Hepatocyte (in vitro differentiated cells): ENCODE measurements at regions not wholly inside any gene's neighbourhood (a gene's known extent, or its start where the extent isn't known, plus 50 kb on each side); places are given as distances from the start of the nearest gene placed in this dataset.

Experiments used
- DNase-seq: peaks from one replicate; pipeline ENCODE4 v3.0.0-alpha.2; 2016; ENCODE audit warnings: low spot score
- H2AFZ ChIP-seq: fragments of 200-600 bp; sonication (generic); 2 replicates; pipeline ENCODE4 v1.6.0; 2016; ENCODE audit warnings: antibody characterized with exemption, mild to moderate bottlenecking
- H3K27ac ChIP-seq: fragments of 200-600 bp; sonication (generic); 2 replicates; pipeline ENCODE4 v1.5.1; 2016; ENCODE audit warnings: mild to moderate bottlenecking
- H3K27me3 ChIP-seq: fragments of 200-600 bp; sonication (generic); 2 replicates; pipeline ENCODE4 v1.6.1; 2016
- H3K36me3 ChIP-seq: fragments of 200-600 bp; sonication (generic); replicated peaks from 2 replicates; pipeline ENCODE4 v1.5.1; 2016; ENCODE audit warnings: low read depth; ENCODE audit not compliant: insufficient read depth
- H3K4me1 ChIP-seq: fragments of 200-600 bp; sonication (generic); 2 replicates; pipeline ENCODE4 v1.5.1; 2016; ENCODE audit warnings: mild to moderate bottlenecking, moderate library complexity; ENCODE audit not compliant: insufficient read depth
- H3K4me2 ChIP-seq: fragments of 200-600 bp; sonication (generic); 2 replicates; pipeline ENCODE4 v1.6.0; 2016
- H3K4me3 ChIP-seq: fragments of 200-600 bp; sonication (generic); 2 replicates; pipeline ENCODE4 v1.5.1; 2016; ENCODE audit warnings: mild to moderate bottlenecking
- H3K79me2 ChIP-seq: fragments of 200-600 bp; sonication (generic); 2 replicates; pipeline ENCODE4 v1.6.0; 2017; ENCODE audit warnings: mild to moderate bottlenecking
- H3K9me2 ChIP-seq: fragments of 200-600 bp; sonication (generic); replicated peaks from 2 replicates; pipeline ENCODE4 v1.6.0; 2017; ENCODE audit warnings: mild to moderate bottlenecking; ENCODE audit not compliant: insufficient read depth
- H3K9me3 ChIP-seq: fragments of 200-600 bp; sonication (generic); 2 replicates; pipeline ENCODE4 v1.5.1; 2016; ENCODE audit warnings: low read depth, mild to moderate bottlenecking
- H4K20me1 ChIP-seq: fragments of 200-600 bp; sonication (generic); 2 replicates; pipeline ENCODE4 v1.6.0; 2016; ENCODE audit warnings: mild to moderate bottlenecking; ENCODE audit not compliant: insufficient read depth, poor library complexity, severe bottlenecking
- EZH2 ChIP-seq: fragments of 200-600 bp; sonication (generic); IDR thresholded peaks from 2 replicates; pipeline ENCODE4 v1.6.1; 2016; ENCODE audit warnings: antibody characterized with exemption, mild to moderate bottlenecking, borderline replicate concordance
- EZH2phosphoT487 ChIP-seq: fragments of 200-600 bp; sonication (generic); IDR thresholded peaks from one replicate; pipeline ENCODE4 v1.6.1; 2018; ENCODE audit warnings: antibody characterized with exemption, mild to moderate bottlenecking, low read depth, moderate library complexity; ENCODE audit not compliant: unreplicated experiment, severe bottlenecking
- WGBS: methylation state at CpG from one replicate; pipeline ENCODE4 v1.1.6; 2016; ENCODE audit warnings: low lambda C conversion rate; ENCODE audit errors: missing lambda C conversion rate; 5-methylcytosine and 5-hydroxymethylcytosine counted together
- TF ChIP-seq, protein P1 (sequence below): fragments of 200-600 bp; sonication (generic); IDR thresholded peaks from 2 replicates; pipeline ENCODE4 v1.5.1; 2016; ENCODE audit warnings: antibody characterized with exemption, mild to moderate bottlenecking; ENCODE audit not compliant: poor library complexity

DNA sequence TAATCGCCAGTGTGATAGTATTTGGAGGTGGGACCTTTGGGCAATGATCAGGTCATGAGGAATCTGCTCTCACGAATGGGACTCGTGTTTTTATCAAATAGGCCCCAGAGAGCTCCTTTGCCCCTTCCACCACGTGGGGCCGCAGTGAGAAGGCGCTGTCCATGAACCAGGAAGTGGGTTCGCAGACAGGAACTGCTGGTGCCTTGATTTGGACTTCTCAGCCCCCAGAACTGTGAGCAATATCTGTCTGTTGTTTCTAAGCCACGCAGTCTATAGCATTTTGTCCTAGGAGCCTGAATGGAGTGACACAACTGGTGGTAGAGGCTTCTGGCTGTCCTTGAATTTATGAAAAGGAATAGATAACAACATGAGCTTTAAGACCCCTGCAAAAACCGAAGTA lies 111.2 kb upstream of the HDAC4 start:
- no peaks in the 10 kb centered on the region for H3K36me3 ChIP-seq
- TF ChIP-seq EZH2 (no peak), EZH2phosphoT487 (no peak)
- TF ChIP-seq, protein P1, sequence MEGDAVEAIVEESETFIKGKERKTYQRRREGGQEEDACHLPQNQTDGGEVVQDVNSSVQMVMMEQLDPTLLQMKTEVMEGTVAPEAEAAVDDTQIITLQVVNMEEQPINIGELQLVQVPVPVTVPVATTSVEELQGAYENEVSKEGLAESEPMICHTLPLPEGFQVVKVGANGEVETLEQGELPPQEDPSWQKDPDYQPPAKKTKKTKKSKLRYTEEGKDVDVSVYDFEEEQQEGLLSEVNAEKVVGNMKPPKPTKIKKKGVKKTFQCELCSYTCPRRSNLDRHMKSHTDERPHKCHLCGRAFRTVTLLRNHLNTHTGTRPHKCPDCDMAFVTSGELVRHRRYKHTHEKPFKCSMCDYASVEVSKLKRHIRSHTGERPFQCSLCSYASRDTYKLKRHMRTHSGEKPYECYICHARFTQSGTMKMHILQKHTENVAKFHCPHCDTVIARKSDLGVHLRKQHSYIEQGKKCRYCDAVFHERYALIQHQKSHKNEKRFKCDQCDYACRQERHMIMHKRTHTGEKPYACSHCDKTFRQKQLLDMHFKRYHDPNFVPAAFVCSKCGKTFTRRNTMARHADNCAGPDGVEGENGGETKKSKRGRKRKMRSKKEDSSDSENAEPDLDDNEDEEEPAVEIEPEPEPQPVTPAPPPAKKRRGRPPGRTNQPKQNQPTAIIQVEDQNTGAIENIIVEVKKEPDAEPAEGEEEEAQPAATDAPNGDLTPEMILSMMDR: no peak
- no peak overlapping the region for H2AFZ ChIP-seq
- 87% methylated on average over 9 of the region's 9 CpGs for WGBS
- no peaks in the 10 kb centered on the region for H3K9me2 ChIP-seq
- H3K4me2 ChIP-seq: no peak overlapping the region
- DNase-seq: no peak
- H3K27me3 ChIP-seq: no peaks in the 10 kb centered on the region
- no peak overlapping the region for H3K27ac ChIP-seq
- H3K4me3 ChIP-seq: no peak overlapping the region
- peaks cover 4% of the 10 kb centered on the region for H3K4me1 ChIP-seq
- H3K79me2 ChIP-seq: no peaks in the 10 kb centered on the region
- no peaks in the 10 kb centered on the region for H4K20me1 ChIP-seq
- no peaks in the 10 kb centered on the region for H3K9me3 ChIP-seq

DNA sequence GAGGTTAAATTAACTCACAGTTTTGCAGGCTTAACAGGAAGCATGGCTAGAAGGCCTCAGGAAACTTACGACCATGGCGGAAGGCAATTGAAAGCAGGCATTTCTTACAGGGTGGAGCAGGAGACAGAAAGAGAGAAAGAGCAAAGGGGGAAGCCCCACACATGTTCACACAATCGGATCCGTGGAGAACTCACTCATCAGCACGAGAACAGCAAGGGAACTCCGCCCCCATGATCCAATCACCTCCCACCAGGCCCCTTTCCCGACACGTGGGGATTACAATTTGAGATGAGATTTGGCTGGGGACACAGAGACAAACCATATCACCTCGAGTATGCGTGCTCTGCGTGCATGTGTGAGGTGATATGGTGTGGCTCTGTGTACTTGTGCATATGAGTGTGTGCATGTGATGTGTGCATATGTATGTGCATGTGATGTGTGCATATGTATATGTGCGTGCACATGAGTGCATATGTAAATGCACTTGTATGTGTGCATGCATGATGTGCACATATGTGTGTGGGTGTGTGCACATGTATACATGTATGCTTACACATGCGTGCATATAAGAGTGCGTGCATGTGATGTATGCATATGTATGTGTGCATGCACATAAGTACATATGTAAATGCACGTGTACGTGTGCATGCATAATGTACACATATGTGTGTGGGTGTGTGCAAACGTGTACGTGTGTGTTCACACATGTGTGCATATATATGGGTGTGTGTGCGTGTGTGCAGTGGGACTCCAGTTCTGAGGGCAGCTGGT lies 108.7 kb upstream of the HDAC4 start:
- DNase-seq: no peak
- no peak overlapping the region for H3K27ac ChIP-seq
- WGBS: 83% methylated on average over 19 of the region's 19 CpGs

DNA sequence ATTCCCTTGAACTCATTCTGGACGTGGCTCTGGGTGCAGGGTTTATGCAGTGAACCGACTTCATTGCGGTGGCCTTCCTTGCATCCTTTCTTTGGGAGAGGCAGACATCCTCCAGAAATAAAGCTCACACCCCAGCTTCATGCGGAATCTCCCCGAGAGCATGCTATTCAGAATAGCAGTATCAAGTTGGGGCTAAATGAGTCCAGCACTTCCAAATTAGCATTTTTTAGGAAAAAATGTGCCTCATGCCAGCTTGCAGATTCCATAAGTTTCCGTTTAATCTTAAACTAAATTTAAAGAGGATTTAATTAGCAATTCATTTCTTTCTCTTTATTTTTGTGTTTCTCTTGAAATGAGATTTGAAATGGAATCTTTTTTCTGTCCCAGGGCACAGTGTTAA lies 107.4 kb upstream of the HDAC4 start:
- Histone ChIP-seq H2AFZ (no peak overlapping the region), H3K27ac (no peak overlapping the region), H3K79me2 (no peaks in the 10 kb centered on the region), H3K4me2 (no peak overlapping the region), H3K4me3 (no peak overlapping the region), H3K4me1 (peaks cover 4% of the 10 kb centered on the region), H3K27me3 (no peaks in the 10 kb centered on the region), H3K9me2 (no peaks in the 10 kb centered on the region), H3K9me3 (no peaks in the 10 kb centered on the region), H3K36me3 (no peaks in the 10 kb centered on the region), H4K20me1 (no peaks in the 10 kb centered on the region)
- DNase-seq: no peak
- WGBS: 93% methylated on average over 6 of the region's 6 CpGs
- TF ChIP-seq EZH2 (no peak), EZH2phosphoT487 (no peak)
- TF ChIP-seq, protein P1: no peak

More for the DNA sequence above, 108.7 kb upstream of the HDAC4 start:
- Histone ChIP-seq H3K9me3 (no peaks in the 10 kb centered on the region), H2AFZ (no peak overlapping the region), H3K4me3 (no peak overlapping the region), H3K79me2 (no peaks in the 10 kb centered on the region), H3K4me2 (no peak overlapping the region), H3K4me1 (peaks cover 4% of the 10 kb centered on the region), H4K20me1 (no peaks in the 10 kb centered on the region), H3K9me2 (no peaks in the 10 kb centered on the region), H3K36me3 (no peaks in the 10 kb centered on the region), H3K27me3 (no peaks in the 10 kb centered on the region)
- TF ChIP-seq EZH2 (no peak), EZH2phosphoT487 (no peak)
- TF ChIP-seq, protein P1: no peak
